NCI-H82 (cell line): ENCODE measurements at regions not wholly inside any gene's neighbourhood (a gene's known extent, or its start where the extent isn't known, plus 50 kb on each side); places are given as distances from the start of the nearest gene placed in this dataset.

Experiments
- DNase-seq: peaks from one replicate; lab custom pipeline; 2025; lab: John Stamatoyannopoulos, UW

GRCh38 chr5:168192120-168192519 is 99.3 kb upstream of the WWC1 start:
- DNase-seq = no peak

GRCh38 chr5:168193493-168194250 is 97.8 kb upstream of the WWC1 start:
- no peak for DNase-seq

- no peak for DNase-seq
Measured at GRCh38 chr5:168195110-168195509, 96.3 kb upstream of the WWC1 start.

GRCh38 chr5:168198359-168198758 is 93.1 kb upstream of the WWC1 start:
- DNase-seq = no peak

GRCh38 chr5:168202996-168203395 is 88.4 kb upstream of the WWC1 start:
- no peak for DNase-seq

GRCh38 chr5:168204165-168204564 is 87.3 kb upstream of the WWC1 start:
- DNase-seq = no peak

- DNase-seq = no peak
Measured at GRCh38 chr5:168207450-168208029, 83.9 kb upstream of the WWC1 start.

- no peak for DNase-seq
Measured at GRCh38 chr5:168209244-168209995, 82.0 kb upstream of the WWC1 start.

- no peak for DNase-seq
Measured at GRCh38 chr5:168209997-168210396, 81.4 kb upstream of the WWC1 start.

- DNase-seq = no peak
Measured at GRCh38 chr5:168211245-168211644, 80.2 kb upstream of the WWC1 start.

GRCh38 chr5:168211936-168212335 is 79.5 kb upstream of the WWC1 start:
- no peak for DNase-seq

GRCh38 chr5:168214071-168214470 is 77.4 kb upstream of the WWC1 start:
- peak; percentile 50 for DNase-seq

GRCh38 chr5:168214886-168215285 is 76.6 kb upstream of the WWC1 start:
- DNase-seq = no peak

- DNase-seq = no peak
Measured at GRCh38 chr5:168215646-168216045, 75.8 kb upstream of the WWC1 start.

GRCh38 chr5:168216989-168217388 is 74.5 kb upstream of the WWC1 start:
- no peak for DNase-seq

GRCh38 chr5:168217497-168217896 is 73.9 kb upstream of the WWC1 start:
- DNase-seq = no peak

- DNase-seq = no peak
Measured at GRCh38 chr5:168218746-168219145, 72.7 kb upstream of the WWC1 start.

- peak; percentile 81 for DNase-seq
Measured at GRCh38 chr5:168219515-168220410, 71.7 kb upstream of the WWC1 start.

GRCh38 chr5:168224085-168224484 is 67.4 kb upstream of the WWC1 start:
- DNase-seq = peak; percentile 8

- no peak for DNase-seq
Measured at GRCh38 chr5:168226012-168226411, 65.4 kb upstream of the WWC1 start.

- DNase-seq = no peak
Measured at GRCh38 chr5:168227001-168227400, 64.4 kb upstream of the WWC1 start.

GRCh38 chr5:168227973-168228615 is 63.4 kb upstream of the WWC1 start:
- no peak for DNase-seq
